ENCODE measurements at regions not wholly inside any gene's neighbourhood (a gene's known extent, or its start where the extent isn't known, plus 50 kb on each side); places are given as distances from the start of the nearest gene placed in this dataset.
"Not testable (repeated sequence)": the region's sequence is repeated elsewhere in the genome, so short reads cannot be mapped to it uniquely, and the experiment has no call there.

GRCh38 chr6:159522877-159523547, 170.0 kb downstream of the SOD2 start:
- DNase-seq (ENCODE audit: low read depth in 2 of 2): no peak

DNA sequence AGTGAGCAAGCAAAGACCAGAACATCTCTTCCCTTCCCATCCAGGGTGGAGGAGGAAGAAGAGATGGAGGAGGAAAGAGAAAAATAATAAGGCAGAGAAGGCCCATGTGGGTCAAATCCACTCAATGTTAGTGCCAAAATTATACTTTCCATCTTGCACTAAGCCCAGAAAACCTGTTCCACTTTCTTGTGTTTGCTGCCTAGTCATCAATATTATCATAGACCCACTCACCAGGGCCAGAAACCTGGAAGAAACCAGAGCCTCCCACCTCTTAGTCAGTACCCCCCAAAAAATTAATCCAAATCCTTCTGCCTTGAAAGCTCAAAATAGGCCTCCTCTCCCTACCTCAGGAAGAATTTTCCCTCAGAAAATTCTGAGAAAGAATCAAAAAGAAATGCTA, 171.1 kb downstream of the SOD2 start:
- no peak for DNase-seq (ENCODE audit: low read depth in 2 of 2)

- no peak for DNase-seq (ENCODE audit: low read depth in 2 of 2)
Observed at GRCh38 chr6:159520002-159520401, 173.0 kb downstream of the SOD2 start.

- not testable (repeated sequence) for DNase-seq (ENCODE audit: low read depth in 2 of 2)
Observed at GRCh38 chr6:159515811-159516210, 177.2 kb downstream of the SOD2 start.

DNA sequence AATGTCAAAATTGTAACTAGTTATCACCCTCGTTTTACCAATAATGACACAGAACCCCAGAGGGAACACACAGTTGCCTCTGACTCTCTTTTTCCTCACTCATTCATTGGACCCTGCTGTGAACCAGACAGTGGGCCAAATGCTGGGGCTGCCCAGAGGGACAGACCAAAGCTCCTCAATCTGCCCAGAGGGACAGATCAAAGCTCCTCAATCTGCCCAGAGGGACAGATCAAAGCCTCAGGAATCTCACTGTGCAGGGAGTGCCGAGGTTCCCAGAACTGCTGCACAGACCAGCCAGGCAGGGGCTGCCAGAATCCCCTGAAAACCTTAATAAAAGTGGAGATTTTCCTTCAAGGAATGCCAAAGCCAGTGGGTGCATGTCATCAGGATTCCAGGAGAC, 179.1 kb downstream of the SOD2 start:
- DNase-seq (ENCODE audit: low read depth in 2 of 2): no peak

DNA sequence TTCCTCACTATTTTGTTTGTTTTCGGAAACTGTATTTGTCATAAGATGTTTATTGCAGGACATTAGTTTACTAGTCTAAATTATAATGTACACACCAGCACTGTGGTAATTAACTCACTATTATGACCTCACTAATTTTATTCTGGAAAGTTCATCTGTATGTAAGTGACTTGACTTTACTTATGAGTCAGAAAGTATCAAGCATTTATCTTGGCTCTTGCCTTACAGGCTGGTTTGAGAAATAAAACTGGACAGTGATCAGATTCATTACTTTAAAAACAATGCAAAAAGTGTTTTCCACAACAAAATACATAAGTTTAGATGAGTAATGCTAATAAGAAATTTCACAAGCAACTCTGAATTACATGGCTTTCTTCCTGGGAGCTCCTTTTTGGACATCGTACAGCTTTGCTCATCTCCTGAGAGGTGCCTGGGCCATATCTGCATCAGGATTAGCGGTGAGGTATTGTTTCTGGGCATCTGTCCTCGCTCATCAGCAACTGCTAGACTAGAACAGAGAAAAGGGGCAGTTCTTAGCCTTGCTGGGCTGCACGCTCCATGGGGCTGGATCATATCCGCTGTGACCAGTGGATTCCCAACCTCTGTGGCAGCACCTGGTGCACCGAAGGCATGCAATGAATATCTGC, 179.8 kb downstream of the SOD2 start:
- no peak for DNase-seq (ENCODE audit: low read depth in 2 of 2)

- DNase-seq (ENCODE audit: low read depth in 2 of 2): no peak
Observed at GRCh38 chr6:159512571-159512970, 180.5 kb downstream of the SOD2 start.

- no peak for DNase-seq (ENCODE audit: low read depth in 2 of 2)
Observed at GRCh38 chr6:159512104-159512503, 180.9 kb downstream of the SOD2 start.

GRCh38 chr6:159510141-159510540, 182.9 kb downstream of the SOD2 start:
- DNase-seq (ENCODE audit: low read depth in 2 of 2): no peak

GRCh38 chr6:159508931-159509330, 184.1 kb downstream of the SOD2 start:
- DNase-seq (ENCODE audit: low read depth in 2 of 2): no peak

DNA sequence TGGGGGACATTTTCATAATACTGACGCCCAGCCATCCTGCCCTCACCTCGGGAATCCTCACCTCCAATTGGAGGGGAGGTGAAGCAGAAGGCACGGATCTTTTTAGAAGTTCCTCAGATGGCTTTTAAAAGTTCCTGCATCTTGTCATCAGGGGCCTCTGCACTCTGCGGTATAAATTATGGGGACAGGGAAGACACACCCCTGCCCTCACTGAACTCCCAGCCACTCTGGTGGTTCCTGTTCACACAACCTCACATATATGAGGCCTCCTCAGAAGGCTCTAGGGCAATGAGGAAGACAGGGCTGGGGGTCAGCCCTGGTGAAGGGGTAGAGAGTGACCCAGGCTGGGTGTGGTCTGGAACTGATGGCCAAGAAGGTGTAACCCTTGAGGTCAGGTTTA, 187.0 kb downstream of the SOD2 start:
- no peak for DNase-seq (ENCODE audit: low read depth in 2 of 2)

DNA sequence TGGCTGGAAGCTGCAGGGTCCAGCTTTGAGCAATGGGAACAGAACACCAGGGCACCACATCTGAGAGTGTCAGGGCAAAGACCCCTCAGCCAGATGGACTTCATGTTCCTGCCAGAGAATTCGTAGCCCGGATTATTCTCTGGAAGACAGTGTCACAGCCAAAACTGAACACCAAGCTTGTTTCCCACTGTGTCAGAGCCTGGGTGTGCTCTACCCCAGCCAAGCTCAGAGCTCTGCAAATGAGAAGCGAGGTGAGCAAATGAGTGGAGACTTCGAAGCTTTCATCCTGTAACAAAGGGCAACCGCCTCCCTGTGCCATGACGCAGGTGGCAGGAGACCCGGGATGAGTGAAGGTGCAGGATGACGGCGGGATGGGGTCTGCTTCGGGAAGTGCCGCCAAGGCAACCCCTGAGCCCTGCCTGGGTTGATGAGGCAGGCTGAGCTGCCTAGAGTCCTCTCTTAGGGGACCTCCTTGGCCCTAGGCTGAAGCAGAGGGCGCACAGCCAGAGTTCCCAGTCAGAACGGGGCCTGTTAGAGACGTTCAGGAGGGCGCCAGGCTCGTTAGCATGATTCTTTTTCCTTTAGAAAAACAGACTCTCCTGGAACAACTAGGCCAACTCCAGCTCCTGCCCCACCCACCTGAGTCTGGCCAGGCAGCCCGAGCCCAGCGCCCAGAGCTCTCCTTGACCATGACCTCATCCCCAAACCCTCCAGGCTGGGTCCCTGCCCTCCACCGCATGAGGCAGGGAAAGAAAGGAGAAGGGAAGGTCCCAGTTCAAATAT, 187.7 kb downstream of the SOD2 start:
- no peak for DNase-seq (ENCODE audit: low read depth in 2 of 2)

GRCh38 chr6:159501558-159501957, 191.5 kb downstream of the SOD2 start:
- no peak for DNase-seq (ENCODE audit: low read depth in 2 of 2)

DNA sequence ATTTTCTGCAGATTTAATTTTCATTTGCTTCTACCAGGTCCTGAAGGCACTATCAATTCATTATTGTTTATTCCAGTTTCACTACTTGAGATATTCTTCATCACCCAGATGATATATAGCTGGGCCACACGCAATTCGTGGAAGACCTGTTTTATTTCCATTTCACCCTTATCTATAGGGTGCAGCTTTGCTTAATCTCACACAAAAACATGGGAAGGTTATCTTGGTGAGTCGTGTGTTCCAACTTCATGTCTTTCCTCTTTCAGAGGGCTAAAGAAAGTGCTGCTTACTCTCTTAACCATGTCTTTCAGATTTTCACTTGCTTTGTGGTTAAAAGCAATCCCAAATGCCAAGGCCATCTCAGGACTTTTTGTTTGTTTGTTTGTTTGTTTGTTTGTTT, 194.0 kb downstream of the SOD2 start:
- DNase-seq (ENCODE audit: low read depth in 2 of 2): no peak

- DNase-seq (ENCODE audit: low read depth in 2 of 2): no peak
Observed at GRCh38 chr6:159494586-159494972, 198.5 kb downstream of the SOD2 start.

DNA sequence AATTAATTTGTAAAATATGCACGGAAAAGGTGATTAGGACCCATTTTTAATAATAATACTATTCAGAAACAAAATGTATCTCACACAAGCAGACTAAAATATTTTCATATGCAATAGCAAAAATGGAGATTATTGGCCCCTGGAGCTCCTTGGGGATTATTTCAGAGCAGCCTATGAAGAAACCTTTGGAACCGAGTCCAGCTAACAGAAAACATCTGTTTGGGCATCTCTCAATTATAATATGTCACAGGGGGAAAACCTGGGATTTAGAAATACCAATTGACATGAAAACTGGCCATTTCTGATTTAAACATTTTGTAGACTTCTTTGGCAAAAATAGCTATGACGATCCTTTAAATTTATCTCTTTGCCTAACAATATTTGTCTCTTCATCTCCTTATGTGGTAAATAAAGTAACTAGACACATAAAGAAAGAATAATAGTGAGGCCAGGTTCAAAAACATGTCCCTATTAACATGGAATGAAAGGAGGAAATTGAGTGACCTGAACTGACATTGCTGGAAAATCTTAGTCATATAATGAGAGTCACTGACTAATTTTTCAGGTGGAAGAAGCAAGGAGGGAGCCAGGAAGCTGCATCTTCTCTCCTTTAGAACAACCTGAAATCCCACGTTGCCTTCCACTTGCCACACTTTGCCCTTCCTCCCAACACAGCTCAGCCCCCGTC, 199.0 kb downstream of the SOD2 start:
- DNase-seq (ENCODE audit: low read depth in 2 of 2): no peak

DNA sequence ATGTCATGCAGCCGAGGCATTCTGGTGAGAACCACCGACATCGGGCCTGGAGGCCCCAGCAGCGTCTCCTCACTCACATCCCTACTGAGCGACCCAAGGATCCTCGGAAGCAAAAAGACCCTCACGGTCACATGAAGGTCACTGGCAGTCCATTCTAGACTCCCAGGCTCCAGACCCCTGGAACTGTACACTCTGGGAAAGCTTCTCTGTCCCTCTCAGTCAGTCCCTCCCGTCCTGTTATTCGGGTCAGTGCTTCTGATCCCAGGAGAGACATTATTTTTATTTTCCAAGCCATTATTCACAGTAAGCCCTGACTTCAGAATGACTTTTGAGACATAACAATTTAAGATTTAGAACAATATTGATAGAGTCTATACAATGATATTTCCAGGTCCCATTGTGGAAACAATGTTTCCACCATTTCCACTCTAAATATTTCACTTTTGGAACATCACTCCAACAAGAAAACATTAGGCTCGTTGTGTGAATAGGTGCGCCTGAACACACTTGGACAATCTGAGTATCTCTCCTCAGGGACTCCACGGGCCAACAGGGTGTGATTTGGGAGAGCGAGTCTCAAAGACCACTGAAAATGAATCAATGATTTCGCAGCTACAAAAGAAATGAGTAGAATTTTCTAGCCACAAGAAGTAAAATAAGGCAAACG, 199.7 kb downstream of the SOD2 start:
- no peak for DNase-seq (ENCODE audit: low read depth in 2 of 2)

DNA sequence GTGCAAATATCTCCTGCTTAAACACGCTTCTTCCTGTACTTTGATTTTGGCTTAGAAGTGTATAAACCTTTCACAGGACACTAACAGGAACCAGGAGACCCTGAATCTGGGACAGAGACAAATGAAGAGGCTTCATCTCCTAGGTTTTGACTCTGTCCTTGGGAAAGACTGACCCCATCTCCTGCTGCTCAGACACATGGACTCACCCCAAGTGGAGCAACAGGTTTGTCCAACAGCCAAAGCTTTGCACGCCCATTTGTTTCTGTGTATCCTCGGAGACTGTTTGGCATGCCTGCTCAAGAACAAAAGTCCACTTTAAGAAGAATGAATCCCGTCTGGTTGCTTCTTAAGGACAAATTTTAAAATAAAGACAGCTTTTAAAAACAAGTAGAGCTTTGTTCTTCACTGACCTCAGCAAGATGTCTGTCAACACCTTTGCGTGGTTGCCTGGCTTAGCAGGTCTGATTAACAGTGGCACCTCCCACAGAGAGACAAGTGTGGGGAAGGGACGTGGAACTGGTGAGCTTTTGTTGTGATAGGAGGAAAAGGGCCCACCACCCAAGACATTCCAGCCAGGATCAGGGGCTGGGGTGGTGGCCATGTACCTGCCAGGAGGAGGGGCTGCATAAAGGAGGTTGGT, 202.6 kb downstream of the SOD2 start:
- no peak for DNase-seq (ENCODE audit: low read depth in 2 of 2)

GRCh38 chr6:159487636-159488035, 205.4 kb downstream of the SOD2 start:
- DNase-seq (ENCODE audit: low read depth in 2 of 2): no peak

DNA sequence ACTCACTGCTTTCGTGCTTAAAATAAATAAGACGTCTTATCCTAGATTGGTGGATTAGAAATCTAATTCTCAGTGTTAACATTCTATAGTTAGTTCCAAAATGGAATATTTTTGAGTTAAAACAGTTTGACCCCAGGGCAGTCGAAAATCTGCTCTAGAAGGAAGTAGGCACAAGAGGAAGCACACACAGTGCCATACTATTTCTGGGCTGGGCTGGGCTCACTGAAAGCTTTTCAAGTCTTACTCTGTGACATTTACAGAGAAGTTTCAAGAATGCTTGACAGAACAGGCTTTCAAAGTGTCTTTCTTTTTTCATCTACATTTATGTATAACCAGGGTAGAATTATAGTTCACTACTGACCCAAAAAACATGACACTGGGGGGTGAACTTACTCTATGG, 209.8 kb downstream of the SOD2 start:
- DNase-seq (ENCODE audit: low read depth in 2 of 2): no peak

GRCh38 chr6:159481897-159482296, 211.1 kb downstream of the SOD2 start:
- DNase-seq (ENCODE audit: low read depth in 2 of 2): no peak
